HFF-Myc (cell line): ENCODE measurements at regions not wholly inside any gene's neighbourhood (a gene's known extent, or its start where the extent isn't known, plus 50 kb on each side); places are given as distances from the start of the nearest gene placed in this dataset.
"Not testable (repeated sequence)": the region's sequence is repeated elsewhere in the genome, so short reads cannot be mapped to it uniquely, and the experiment has no call there.

Source experiments
- DNase-seq: peaks from one replicate; pipeline ENCODE4 v3.0.0-alpha.2; 2011; ENCODE audit warnings: low read depth; ENCODE audit errors: extremely low read depth
- H3K4me3 ChIP-seq: replicated peaks from 2 replicates; pipeline ENCODE4 v1.5.1; 2011; ENCODE audit warnings: low read depth, mild to moderate bottlenecking, control low read depth, low read length
- TF ChIP-seq, protein P1 (sequence below): IDR thresholded peaks from 2 replicates; pipeline ENCODE4 v1.5.1; 2012; ENCODE audit warnings: mild to moderate bottlenecking, low read depth, low read length, control low read depth; ENCODE audit errors: missing control alignments

DNA sequence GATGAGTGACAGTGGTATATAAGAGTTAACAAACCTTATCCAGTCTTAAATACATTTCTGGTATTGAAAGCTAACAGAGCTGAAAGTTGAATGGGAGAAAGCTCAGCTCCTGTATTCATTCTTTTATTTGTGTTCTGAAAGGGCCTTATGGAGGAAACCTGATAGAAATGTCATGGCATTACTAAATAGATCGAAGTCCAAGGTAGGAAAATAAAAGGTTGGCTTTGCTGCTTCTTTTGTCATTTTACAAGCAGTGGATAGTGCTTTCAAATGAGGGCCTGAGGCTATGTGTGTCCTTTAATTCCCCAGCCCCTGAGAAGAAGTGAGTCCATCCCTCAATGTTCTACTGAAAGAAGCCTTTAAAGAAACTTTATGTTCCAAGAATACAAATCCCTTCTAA lies 974.3 kb upstream of the INTU start:
- DNase-seq = no peak
- no peak overlapping the region for H3K4me3 ChIP-seq
- TF ChIP-seq, protein P1, sequence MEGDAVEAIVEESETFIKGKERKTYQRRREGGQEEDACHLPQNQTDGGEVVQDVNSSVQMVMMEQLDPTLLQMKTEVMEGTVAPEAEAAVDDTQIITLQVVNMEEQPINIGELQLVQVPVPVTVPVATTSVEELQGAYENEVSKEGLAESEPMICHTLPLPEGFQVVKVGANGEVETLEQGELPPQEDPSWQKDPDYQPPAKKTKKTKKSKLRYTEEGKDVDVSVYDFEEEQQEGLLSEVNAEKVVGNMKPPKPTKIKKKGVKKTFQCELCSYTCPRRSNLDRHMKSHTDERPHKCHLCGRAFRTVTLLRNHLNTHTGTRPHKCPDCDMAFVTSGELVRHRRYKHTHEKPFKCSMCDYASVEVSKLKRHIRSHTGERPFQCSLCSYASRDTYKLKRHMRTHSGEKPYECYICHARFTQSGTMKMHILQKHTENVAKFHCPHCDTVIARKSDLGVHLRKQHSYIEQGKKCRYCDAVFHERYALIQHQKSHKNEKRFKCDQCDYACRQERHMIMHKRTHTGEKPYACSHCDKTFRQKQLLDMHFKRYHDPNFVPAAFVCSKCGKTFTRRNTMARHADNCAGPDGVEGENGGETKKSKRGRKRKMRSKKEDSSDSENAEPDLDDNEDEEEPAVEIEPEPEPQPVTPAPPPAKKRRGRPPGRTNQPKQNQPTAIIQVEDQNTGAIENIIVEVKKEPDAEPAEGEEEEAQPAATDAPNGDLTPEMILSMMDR = no peak

DNA sequence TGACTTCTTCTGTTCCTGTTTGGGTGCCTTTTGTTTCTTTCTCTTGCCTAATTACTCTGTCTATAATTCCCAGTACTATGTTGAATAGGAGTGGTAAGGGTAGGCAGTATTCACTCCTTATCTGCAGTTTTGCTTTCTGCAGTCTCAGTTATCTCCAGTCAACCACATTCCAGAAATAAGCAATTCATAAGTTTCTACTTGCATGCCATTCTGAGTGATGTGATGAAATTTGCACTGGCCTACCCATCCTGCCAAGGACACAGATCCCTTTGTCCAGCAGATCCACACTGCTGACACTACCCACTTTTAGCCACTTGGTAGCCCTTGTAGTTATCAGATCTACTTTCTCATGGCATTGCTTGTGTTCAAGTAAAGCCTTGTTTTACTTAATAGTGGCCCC lies 971.6 kb upstream of the INTU start:
- TF ChIP-seq, protein P1 = no peak
- no peak overlapping the region for H3K4me3 ChIP-seq
- DNase-seq = no peak

DNA sequence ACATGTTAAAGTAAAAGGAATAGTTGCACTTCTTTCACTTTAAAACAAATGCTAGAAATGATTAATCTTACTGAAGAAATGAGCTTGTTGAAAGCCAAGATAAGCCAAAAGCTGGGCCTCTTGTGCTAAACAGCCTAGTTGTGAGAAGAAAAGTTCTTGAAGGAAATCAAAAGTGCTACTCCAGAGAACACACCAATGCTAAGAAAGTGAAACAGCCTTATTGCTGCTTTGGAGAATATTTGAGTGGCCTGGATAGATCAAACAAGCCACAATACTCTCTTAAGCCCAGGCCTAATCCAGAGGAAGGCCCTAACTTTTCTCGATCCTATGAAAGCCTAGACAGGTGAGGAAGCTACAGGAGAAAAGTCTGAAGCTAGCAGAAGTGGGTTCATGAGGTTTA lies 967.9 kb upstream of the INTU start:
- TF ChIP-seq, protein P1 = no peak
- H3K4me3 ChIP-seq = no peak overlapping the region
- DNase-seq = no peak

DNA sequence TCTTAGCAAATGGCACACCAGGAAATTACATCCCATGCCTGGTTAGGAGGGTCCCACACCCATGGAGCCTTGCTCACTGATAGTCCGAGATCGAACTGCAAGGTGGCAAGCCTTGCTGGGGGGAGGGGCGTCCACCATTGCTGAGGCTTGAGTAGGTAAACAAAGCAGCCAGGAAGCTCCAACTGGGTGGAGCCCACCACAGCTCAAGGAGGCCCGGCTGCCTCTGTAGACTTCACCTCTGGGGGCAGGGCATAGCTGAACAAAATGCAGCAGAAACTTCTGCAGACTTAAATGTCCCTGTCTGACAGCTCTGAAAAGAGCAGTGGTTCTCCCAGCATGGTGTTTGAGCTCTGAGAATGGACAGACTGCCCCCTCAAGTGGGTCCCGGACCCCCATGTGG lies 962.7 kb upstream of the INTU start:
- DNase-seq, H3K4me3 ChIP-seq: not testable (repeated sequence)

DNA sequence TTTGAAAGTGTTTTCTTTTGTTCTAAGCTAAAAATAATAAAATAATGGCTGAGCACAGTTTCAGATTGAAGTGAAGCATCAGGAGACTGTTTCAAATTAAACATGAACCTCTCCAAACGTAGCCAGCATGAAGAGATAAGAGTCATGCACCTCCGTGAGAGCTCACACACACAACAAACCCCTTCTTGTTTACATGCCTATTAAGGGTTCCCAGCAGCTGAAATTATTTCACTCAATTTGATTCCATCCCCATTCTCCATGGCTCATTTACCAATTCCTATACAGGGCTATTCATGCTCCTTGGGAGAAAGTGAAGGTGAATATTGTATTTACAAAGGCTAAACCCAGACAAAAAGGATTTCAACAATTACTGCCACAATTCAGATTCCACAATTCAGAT lies 954.1 kb upstream of the INTU start:
- no peak overlapping the region for H3K4me3 ChIP-seq
- DNase-seq = no peak
- TF ChIP-seq, protein P1 = no peak

DNA sequence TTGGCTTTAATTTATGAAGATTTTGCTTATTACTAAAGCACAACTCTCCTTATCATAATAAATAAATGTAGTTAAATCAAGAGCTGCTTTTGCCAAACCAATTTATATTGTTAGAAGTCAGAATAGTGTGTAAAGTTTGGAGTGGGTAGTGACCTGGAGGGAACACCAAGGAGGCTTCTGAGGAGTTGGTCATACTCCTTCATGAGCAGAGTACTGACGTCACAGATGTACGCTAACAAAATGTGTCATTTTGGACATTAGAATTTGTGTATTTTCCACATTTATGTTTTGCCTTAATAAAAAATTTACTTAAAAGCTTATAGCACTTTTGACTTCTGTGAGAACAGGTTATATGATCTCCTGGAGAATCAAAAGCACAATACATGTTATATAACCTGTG lies 953.5 kb upstream of the INTU start:
- TF ChIP-seq, protein P1 = no peak
- no peak for DNase-seq
- no peak overlapping the region for H3K4me3 ChIP-seq

DNA sequence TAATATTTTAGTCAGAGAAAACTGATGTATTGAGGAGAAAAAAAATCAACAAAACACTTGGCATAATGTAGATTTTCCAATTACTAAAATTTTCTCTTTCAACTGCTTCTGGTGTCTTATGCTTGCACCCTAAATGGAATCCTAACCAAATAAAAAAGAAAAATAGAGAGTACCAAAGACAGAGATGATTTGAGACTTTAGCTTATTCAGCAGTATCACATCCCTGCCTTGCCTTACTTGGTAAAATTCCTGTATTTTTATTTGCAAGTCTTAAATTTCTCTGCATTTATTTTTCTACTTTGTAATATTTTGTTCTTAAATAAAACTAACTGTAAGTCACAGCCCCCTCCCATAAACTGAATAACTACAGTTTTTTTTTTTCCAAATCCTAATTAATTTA lies 950.5 kb upstream of the INTU start:
- TF ChIP-seq, protein P1 = no peak
- no peak overlapping the region for H3K4me3 ChIP-seq
- DNase-seq = no peak
